Activated CD4-positive, alpha-beta T cell treated with anti-CD3 and anti-CD28 coated beads, Interleukin-10, Interleukin-2, amounts not matched to agents 100 ng/mL and 50 ng/mL, durations not matched to agents 16 hours and 8 hours (primary cell): ENCODE measurements at regions not wholly inside any gene's neighbourhood (a gene's known extent, or its start where the extent isn't known, plus 50 kb on each side); places are given as distances from the start of the nearest gene placed in this dataset.
A peak's percentile ranks its signal among the peaks of the same experiment; 100 is the strongest.

ENCODE experiments used
- DNase-seq: peaks from one replicate; pipeline ENCODE4 v3.0.0-alpha.2; 2020

- DNase-seq = peak; percentile 93
These were observed 53.8 kb upstream of the SYT13 start for GRCh38 chr11:45339729-45340519.

- DNase-seq = no peak
These were observed 51.6 kb upstream of the SYT13 start for GRCh38 chr11:45337583-45338360.

- DNase-seq = no peak
These were observed 50.0 kb upstream of the SYT13 start for GRCh38 chr11:45336136-45336535.
